GM19351 (cell line): ENCODE measurements at regions not wholly inside any gene's neighbourhood (a gene's known extent, or its start where the extent isn't known, plus 50 kb on each side); places are given as distances from the start of the nearest gene placed in this dataset.

Experiments
- ATAC-seq: cut with Tn5 transposase; IDR thresholded peaks from one replicate; pipeline ENCODE4 v1.9.1; 2021; ENCODE audit warnings: mild to moderate bottlenecking, moderate library complexity; ENCODE audit not compliant: unreplicated experiment

GRCh38 chr9:73742412-73742811 is 590.7 kb downstream of the ANXA1 start:
- ATAC-seq: no peak

- ATAC-seq: no peak
Measured at GRCh38 chr9:73743826-73744225, 592.2 kb downstream of the ANXA1 start.

- ATAC-seq: no peak
Measured at GRCh38 chr9:73745598-73745997, 593.9 kb downstream of the ANXA1 start.

- no peak for ATAC-seq
Measured at GRCh38 chr9:73753171-73753570, 601.5 kb downstream of the ANXA1 start.

GRCh38 chr9:73761905-73762304 is 610.2 kb downstream of the ANXA1 start:
- ATAC-seq: no peak

GRCh38 chr9:73773896-73774295 is 622.2 kb downstream of the ANXA1 start:
- ATAC-seq: no peak

GRCh38 chr9:73775757-73776156 is 624.1 kb downstream of the ANXA1 start:
- ATAC-seq: no peak

GRCh38 chr9:73780916-73781315 is 629.3 kb downstream of the ANXA1 start:
- no peak for ATAC-seq

- no peak for ATAC-seq
Measured at GRCh38 chr9:73782166-73782565, 630.5 kb downstream of the ANXA1 start.

- ATAC-seq: no peak
Measured at GRCh38 chr9:73799446-73799845, 647.8 kb downstream of the ANXA1 start.

- no peak for ATAC-seq
Measured at GRCh38 chr9:73805111-73805510, 653.4 kb downstream of the ANXA1 start.

- no peak for ATAC-seq
Measured at GRCh38 chr9:73805853-73806458, 654.3 kb downstream of the ANXA1 start.

GRCh38 chr9:73806876-73807275 is 655.2 kb downstream of the ANXA1 start:
- ATAC-seq: no peak

- no peak for ATAC-seq
Measured at GRCh38 chr9:73807952-73808351, 656.3 kb downstream of the ANXA1 start.

GRCh38 chr9:73810585-73811215 is 659.0 kb downstream of the ANXA1 start:
- no peak for ATAC-seq

GRCh38 chr9:73813546-73813945 is 661.9 kb downstream of the ANXA1 start:
- no peak for ATAC-seq

- ATAC-seq: no peak
Measured at GRCh38 chr9:73816905-73817304, 665.2 kb downstream of the ANXA1 start.

- ATAC-seq: no peak
Measured at GRCh38 chr9:73824671-73825070, 672.5 kb upstream of the RORB start.

GRCh38 chr9:73838871-73839270 is 658.3 kb upstream of the RORB start:
- ATAC-seq: no peak

GRCh38 chr9:73839471-73839870 is 657.7 kb upstream of the RORB start:
- ATAC-seq: no peak

- no peak for ATAC-seq
Measured at GRCh38 chr9:73841018-73841417, 656.1 kb upstream of the RORB start.

- no peak for ATAC-seq
Measured at GRCh38 chr9:73844135-73844534, 653.0 kb upstream of the RORB start.

- peak; percentile 84 for ATAC-seq
Measured at GRCh38 chr9:73845539-73845938, 651.6 kb upstream of the RORB start.
